ENCODE measurements at regions not wholly inside any gene's neighbourhood (a gene's known extent, or its start where the extent isn't known, plus 50 kb on each side); places are given as distances from the start of the nearest gene placed in this dataset.

DNA sequence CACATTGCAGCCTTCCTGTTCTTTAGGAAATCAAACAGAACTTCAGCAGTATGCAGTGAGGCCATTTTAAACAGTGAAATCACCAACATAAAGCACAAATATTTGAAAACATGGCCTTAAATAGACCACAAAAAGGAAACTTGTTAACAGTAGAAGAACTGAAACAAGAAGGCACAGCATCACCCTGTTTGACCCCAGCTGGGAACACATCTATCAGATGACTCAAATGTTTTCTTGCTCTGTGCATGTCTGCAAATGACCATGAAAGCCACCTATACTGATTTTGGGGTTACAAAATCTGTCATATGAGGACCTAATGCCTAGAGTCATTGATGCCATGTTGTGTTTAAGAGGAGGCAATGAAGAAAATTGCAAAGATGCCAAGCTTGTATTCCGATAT is 123.8 kb upstream of the ADGRF1 start:
- Mint-ChIP-seq H3K4me3 (no peak overlapping the region), H3K27me3 (no peaks in the 10 kb centered on the region), H3K4me1 (peaks cover 8% of the 10 kb centered on the region), H3K27ac (no peak overlapping the region), H3K9me3 (ENCODE audit: insufficient read depth) (no peaks in the 10 kb centered on the region)
- POLR2A ChIA-PET: no interaction called here
- Histone ChIP-seq H4K20me1 (ENCODE audit: control insufficient read depth, insufficient read depth, low read length, poor library complexity, severe bottlenecking) (no peaks in the 10 kb centered on the region), H3K36me3 (replicated peaks in 1 of 2; ENCODE audit: control extremely low read depth in 1 of 2, control insufficient read depth in 1 of 2, extremely low read depth in 1 of 2, insufficient read depth in 2 of 2, low read length in 1 of 2) (no peaks in the 10 kb centered on the region), H3K4me3 (ENCODE audit: control extremely low read depth in 1 of 5, extremely low read depth in 1 of 5, insufficient read depth in 1 of 5, low read depth in 2 of 5, low read length in 4 of 5) (no peak overlapping the region), H3K27ac (ENCODE audit: low read length in 2 of 2) (no peak overlapping the region), H2AFZ (ENCODE audit: insufficient read depth, low read depth, low read length, poor library complexity, severe bottlenecking) (no peak overlapping the region), H3K9me3 (ENCODE audit: control extremely low read depth in 1 of 3, control insufficient read depth in 2 of 3, insufficient read depth in 1 of 3, low read length in 2 of 3) (no peaks in the 10 kb centered on the region), H3K79me2 (ENCODE audit: control insufficient read depth, insufficient read depth, low read length) (no peaks in the 10 kb centered on the region), H3K9ac (ENCODE audit: low read length) (no peak overlapping the region), H3K27me3 (replicated peaks in 1 of 4; ENCODE audit: control extremely low read depth in 1 of 4, control insufficient read depth in 3 of 4, insufficient read depth in 4 of 4, low read length in 3 of 4) (no peaks in the 10 kb centered on the region), H3K4me2 (replicated peaks; ENCODE audit: low read depth, low read length, poor library complexity, severe bottlenecking) (no peak overlapping the region), H3K4me1 (ENCODE audit: control insufficient read depth in 2 of 2, insufficient read depth in 2 of 2, low read length in 2 of 2) (no peaks in the 10 kb centered on the region)
- no peak for TF ChIP-seq EZH2 (IDR thresholded peaks at IDR 0.05; ENCODE audit: borderline replicate concordance, insufficient read depth, low read depth, low read length, poor library complexity, severe bottlenecking)
- TF ChIP-seq, protein P1, sequence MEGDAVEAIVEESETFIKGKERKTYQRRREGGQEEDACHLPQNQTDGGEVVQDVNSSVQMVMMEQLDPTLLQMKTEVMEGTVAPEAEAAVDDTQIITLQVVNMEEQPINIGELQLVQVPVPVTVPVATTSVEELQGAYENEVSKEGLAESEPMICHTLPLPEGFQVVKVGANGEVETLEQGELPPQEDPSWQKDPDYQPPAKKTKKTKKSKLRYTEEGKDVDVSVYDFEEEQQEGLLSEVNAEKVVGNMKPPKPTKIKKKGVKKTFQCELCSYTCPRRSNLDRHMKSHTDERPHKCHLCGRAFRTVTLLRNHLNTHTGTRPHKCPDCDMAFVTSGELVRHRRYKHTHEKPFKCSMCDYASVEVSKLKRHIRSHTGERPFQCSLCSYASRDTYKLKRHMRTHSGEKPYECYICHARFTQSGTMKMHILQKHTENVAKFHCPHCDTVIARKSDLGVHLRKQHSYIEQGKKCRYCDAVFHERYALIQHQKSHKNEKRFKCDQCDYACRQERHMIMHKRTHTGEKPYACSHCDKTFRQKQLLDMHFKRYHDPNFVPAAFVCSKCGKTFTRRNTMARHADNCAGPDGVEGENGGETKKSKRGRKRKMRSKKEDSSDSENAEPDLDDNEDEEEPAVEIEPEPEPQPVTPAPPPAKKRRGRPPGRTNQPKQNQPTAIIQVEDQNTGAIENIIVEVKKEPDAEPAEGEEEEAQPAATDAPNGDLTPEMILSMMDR (IDR thresholded peaks at IDR 0.05): no peak
- CTCF ChIA-PET: no interaction called here
- ATAC-seq (ENCODE audit: low read depth) (no peak), DNase-seq (no peak)
- WGBS (ENCODE audit: insufficient coverage): no CpG with 5 or more reads among the region's 1 CpG
- intact Hi-C loops (cut with micrococcal nuclease): no loop called here

DNA sequence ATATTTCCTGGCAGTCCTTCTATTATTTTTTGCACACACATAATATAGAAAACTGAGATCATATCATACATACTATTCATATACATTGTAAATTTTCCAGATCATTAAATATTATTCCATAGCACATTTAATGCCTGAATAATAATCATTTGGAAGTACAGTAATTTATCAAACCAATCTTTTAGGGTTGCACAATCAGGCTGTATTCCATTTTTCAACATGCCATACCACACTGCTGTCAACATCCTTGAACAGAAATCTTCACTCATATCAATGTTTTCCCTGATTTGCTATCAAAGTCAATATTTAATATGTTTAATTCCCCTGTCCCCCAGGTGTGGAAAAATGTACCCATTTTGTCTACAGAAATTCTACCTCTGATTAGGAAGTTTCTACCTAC is 122.7 kb upstream of the ADGRF1 start:
- Histone ChIP-seq H3K4me3 (ENCODE audit: control extremely low read depth in 1 of 5, extremely low read depth in 1 of 5, insufficient read depth in 1 of 5, low read depth in 2 of 5, low read length in 4 of 5) (no peak overlapping the region), H2AFZ (ENCODE audit: insufficient read depth, low read depth, low read length, poor library complexity, severe bottlenecking) (no peak overlapping the region), H3K9ac (ENCODE audit: low read length) (no peak overlapping the region), H3K27me3 (replicated peaks in 1 of 4; ENCODE audit: control extremely low read depth in 1 of 4, control insufficient read depth in 3 of 4, insufficient read depth in 4 of 4, low read length in 3 of 4) (no peaks in the 10 kb centered on the region), H3K4me2 (replicated peaks; ENCODE audit: low read depth, low read length, poor library complexity, severe bottlenecking) (no peak overlapping the region), H3K36me3 (replicated peaks in 1 of 2; ENCODE audit: control extremely low read depth in 1 of 2, control insufficient read depth in 1 of 2, extremely low read depth in 1 of 2, insufficient read depth in 2 of 2, low read length in 1 of 2) (no peaks in the 10 kb centered on the region), H3K27ac (ENCODE audit: low read length in 2 of 2) (no peak overlapping the region), H3K79me2 (ENCODE audit: control insufficient read depth, insufficient read depth, low read length) (no peaks in the 10 kb centered on the region), H4K20me1 (ENCODE audit: control insufficient read depth, insufficient read depth, low read length, poor library complexity, severe bottlenecking) (no peaks in the 10 kb centered on the region), H3K4me1 (ENCODE audit: control insufficient read depth in 2 of 2, insufficient read depth in 2 of 2, low read length in 2 of 2) (no peaks in the 10 kb centered on the region), H3K9me3 (ENCODE audit: control extremely low read depth in 1 of 3, control insufficient read depth in 2 of 3, insufficient read depth in 1 of 3, low read length in 2 of 3) (no peaks in the 10 kb centered on the region)
- POLR2A ChIA-PET: no interaction called here
- H3K27ac Mint-ChIP-seq: no peak overlapping the region
- intact Hi-C loops (cut with micrococcal nuclease): no loop called here
- H3K9me3 Mint-ChIP-seq (ENCODE audit: insufficient read depth): no peaks in the 10 kb centered on the region
- TF ChIP-seq, protein P1 (IDR thresholded peaks at IDR 0.05): no peak
- no peak for TF ChIP-seq EZH2 (IDR thresholded peaks at IDR 0.05; ENCODE audit: borderline replicate concordance, insufficient read depth, low read depth, low read length, poor library complexity, severe bottlenecking)
- ATAC-seq (ENCODE audit: low read depth) (no peak), DNase-seq (no peak)
- no peaks in the 10 kb centered on the region for H3K27me3 Mint-ChIP-seq
- peaks cover 6% of the 10 kb centered on the region for H3K4me1 Mint-ChIP-seq
- no peak overlapping the region for H3K4me3 Mint-ChIP-seq
- CTCF ChIA-PET: no interaction called here

Measured in B cell (primary cell).